ENCODE measurements at regions not wholly inside any gene's neighbourhood (a gene's known extent, or its start where the extent isn't known, plus 50 kb on each side); places are given as distances from the start of the nearest gene placed in this dataset.
A peak's percentile ranks its signal among the peaks of the same experiment; 100 is the strongest.

DNA sequence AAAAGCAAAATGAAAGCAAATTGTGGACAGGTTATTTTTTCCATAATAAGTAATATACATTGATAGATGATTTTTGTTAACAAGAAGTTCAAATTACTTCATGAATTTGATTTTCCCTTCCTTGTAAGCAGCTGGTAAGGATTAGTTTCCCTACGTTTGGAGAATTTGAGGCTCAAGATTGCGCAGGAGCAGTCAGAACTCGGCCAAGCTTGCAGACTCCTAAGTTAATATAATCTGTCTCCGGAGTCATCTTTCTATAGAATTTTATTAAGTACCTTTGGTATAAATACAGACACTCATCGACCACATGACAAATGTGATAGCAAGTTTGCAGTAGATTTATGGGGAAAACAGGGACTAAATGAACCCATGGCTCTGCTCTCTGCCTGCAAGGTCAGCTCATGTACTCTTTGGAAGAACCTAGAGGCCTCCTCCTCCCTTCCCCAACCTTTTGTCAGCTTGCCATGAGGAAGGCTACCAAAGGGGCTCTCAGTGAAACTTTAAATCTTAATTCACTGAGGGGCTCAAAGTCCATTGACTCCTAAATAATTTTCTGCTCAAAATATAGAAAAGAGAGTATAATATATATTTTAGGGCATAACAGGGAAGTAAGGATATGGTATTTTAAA lies 89.2 kb upstream of the CTTNBP2 start:
- H3K27ac Mint-ChIP-seq: no peak overlapping the region
- H3K36me3 Mint-ChIP-seq (ENCODE audit: insufficient read depth): no peaks in the 10 kb centered on the region
- H3K4me1 Mint-ChIP-seq (ENCODE audit: low read depth): peaks cover 5% of the 10 kb centered on the region
- TF ChIP-seq, protein P1, sequence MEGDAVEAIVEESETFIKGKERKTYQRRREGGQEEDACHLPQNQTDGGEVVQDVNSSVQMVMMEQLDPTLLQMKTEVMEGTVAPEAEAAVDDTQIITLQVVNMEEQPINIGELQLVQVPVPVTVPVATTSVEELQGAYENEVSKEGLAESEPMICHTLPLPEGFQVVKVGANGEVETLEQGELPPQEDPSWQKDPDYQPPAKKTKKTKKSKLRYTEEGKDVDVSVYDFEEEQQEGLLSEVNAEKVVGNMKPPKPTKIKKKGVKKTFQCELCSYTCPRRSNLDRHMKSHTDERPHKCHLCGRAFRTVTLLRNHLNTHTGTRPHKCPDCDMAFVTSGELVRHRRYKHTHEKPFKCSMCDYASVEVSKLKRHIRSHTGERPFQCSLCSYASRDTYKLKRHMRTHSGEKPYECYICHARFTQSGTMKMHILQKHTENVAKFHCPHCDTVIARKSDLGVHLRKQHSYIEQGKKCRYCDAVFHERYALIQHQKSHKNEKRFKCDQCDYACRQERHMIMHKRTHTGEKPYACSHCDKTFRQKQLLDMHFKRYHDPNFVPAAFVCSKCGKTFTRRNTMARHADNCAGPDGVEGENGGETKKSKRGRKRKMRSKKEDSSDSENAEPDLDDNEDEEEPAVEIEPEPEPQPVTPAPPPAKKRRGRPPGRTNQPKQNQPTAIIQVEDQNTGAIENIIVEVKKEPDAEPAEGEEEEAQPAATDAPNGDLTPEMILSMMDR (IDR thresholded peaks at IDR 0.05; ENCODE audit: unreplicated experiment): no peak
- H3K9me3 Mint-ChIP-seq (ENCODE audit: low read depth): no peaks in the 10 kb centered on the region
- H3K4me3 Mint-ChIP-seq (ENCODE audit: low read depth): no peak overlapping the region
- no peaks in the 10 kb centered on the region for H3K27me3 Mint-ChIP-seq
- DNase-seq (ENCODE audit: low spot score, unreplicated experiment): no peak

DNA sequence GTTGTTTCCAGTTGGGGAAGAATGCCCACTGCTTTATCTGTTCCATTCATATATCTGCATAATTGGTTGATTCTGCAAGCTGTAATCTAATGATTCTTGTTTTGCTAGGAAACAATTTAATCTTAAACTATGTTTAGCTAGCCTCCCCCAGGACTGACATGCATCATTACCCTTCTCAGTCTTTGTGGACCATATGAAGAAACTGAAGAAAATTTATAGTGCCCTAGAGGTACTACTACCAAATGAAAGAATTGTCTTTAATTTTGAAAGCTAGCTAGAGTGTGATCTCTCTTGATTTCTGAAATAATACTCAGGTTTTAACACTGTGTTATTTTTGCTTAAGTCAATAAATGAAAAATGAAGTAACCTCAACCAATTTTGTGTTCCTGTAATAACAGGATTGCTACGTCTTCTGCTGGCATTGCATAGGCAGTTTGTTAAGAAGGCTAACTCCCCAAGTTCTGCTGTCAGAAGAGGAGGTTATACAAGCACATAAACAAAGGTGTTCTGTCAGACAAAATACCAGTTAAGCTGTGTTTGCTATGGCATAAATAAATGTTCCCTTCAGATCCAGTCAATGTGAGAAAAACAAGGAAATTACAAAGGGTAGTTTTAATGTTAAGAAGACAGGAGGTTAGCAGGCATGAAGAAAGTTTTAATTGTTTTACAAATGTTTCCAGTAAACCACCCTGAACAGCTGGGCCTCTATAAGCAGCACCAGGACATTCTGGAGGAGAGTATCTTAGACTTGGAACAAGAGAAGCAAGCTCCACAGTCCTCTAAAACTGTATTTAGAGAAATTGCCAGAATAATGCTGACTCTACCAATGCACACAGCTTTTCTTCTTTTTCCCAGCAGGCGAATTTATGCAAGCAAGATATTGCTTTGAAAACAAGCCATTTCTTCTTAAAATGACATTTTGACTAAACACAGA lies 90.3 kb upstream of the CTTNBP2 start:
- Mint-ChIP-seq H3K36me3 (ENCODE audit: insufficient read depth) (no peaks in the 10 kb centered on the region), H3K9me3 (ENCODE audit: low read depth) (no peaks in the 10 kb centered on the region), H3K4me1 (ENCODE audit: low read depth) (peaks cover 5% of the 10 kb centered on the region), H3K4me3 (ENCODE audit: low read depth) (no peak overlapping the region), H3K27ac (peak overlapping the region; percentile 56), H3K27me3 (no peaks in the 10 kb centered on the region)
- no peak for DNase-seq (ENCODE audit: low spot score, unreplicated experiment)
- TF ChIP-seq, protein P1 (IDR thresholded peaks at IDR 0.05; ENCODE audit: unreplicated experiment): no peak

- Mint-ChIP-seq H3K9me3 (ENCODE audit: low read depth) (peaks cover 2% of the 10 kb centered on the region), H3K36me3 (ENCODE audit: insufficient read depth) (no peaks in the 10 kb centered on the region), H3K4me1 (ENCODE audit: low read depth) (no peaks in the 10 kb centered on the region), H3K4me3 (ENCODE audit: low read depth) (no peak overlapping the region), H3K27me3 (no peaks in the 10 kb centered on the region), H3K27ac (no peak overlapping the region)
- TF ChIP-seq, protein P1 (IDR thresholded peaks at IDR 0.05; ENCODE audit: unreplicated experiment): no peak
- no peak for DNase-seq (ENCODE audit: low spot score, unreplicated experiment)
These were observed 97.6 kb upstream of the CTTNBP2 start for GRCh38 chr7:117970801-117971200.

DNA sequence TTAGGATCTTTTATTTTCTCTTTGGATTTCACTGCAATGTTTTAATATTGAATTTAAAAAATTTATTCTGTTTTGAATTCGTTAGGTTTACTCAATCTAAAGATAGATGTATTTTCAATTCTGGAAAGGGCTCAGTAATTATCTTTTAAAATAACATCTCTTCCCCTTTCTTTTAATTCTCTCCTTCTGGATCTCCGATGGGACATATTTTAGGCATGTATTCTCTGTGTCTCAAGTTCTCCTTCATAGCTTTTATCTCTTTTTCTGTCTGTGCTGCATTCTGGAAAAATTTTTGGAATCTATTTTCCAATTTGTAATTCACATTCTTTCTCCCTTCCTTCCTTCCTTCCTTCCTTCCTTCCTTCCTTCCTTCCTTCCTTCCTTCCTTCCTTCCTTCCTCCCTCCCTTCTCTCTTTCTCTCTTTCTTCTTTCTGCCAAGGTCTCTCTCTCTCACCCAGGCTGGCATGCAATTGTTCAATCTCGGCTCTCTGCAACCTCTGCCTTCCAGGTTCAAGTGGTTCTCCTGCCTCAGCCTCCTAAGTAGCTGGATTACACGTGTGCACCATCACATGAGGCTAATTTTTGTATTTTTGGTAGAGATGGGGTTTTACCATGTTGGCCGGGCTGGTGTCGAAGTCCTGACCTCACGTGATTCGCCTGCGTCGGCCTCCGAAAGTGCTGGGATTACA lies 98.5 kb upstream of the CTTNBP2 start:
- no peak for DNase-seq (ENCODE audit: low spot score, unreplicated experiment)
- H3K9me3 Mint-ChIP-seq (ENCODE audit: low read depth): peaks cover 2% of the 10 kb centered on the region
- TF ChIP-seq, protein P1 (IDR thresholded peaks at IDR 0.05; ENCODE audit: unreplicated experiment): no peak
- no peaks in the 10 kb centered on the region for H3K4me1 Mint-ChIP-seq (ENCODE audit: low read depth)
- no peak overlapping the region for H3K27ac Mint-ChIP-seq
- H3K36me3 Mint-ChIP-seq (ENCODE audit: insufficient read depth): no peaks in the 10 kb centered on the region
- H3K27me3 Mint-ChIP-seq: no peaks in the 10 kb centered on the region
- H3K4me3 Mint-ChIP-seq (ENCODE audit: low read depth): no peak overlapping the region

- no peak for DNase-seq (ENCODE audit: low spot score, unreplicated experiment)
- Mint-ChIP-seq H3K4me1 (ENCODE audit: low read depth) (no peaks in the 10 kb centered on the region), H3K9me3 (ENCODE audit: low read depth) (peaks cover 2% of the 10 kb centered on the region), H3K4me3 (ENCODE audit: low read depth) (no peak overlapping the region), H3K36me3 (ENCODE audit: insufficient read depth) (no peaks in the 10 kb centered on the region), H3K27me3 (no peaks in the 10 kb centered on the region), H3K27ac (peak overlapping the region; percentile 64)
- TF ChIP-seq, protein P1 (IDR thresholded peaks at IDR 0.05; ENCODE audit: unreplicated experiment): no peak
These were observed 99.4 kb upstream of the CTTNBP2 start for GRCh38 chr7:117972606-117973005.

Data from progenitor cell of endocrine pancreas (in vitro differentiated cells).